Cardiac fibroblast (primary cell): ENCODE measurements at regions not wholly inside any gene's neighbourhood (a gene's known extent, or its start where the extent isn't known, plus 50 kb on each side); places are given as distances from the start of the nearest gene placed in this dataset.

Experiments used
- DNase-seq, 2 donors: peaks; one replicate each; pipeline versions ENCODE4 v3.0.0 to v3.0.0-alpha.2; 2010; ENCODE audit warnings: low read depth in 2 of 2
- H3K4me3 ChIP-seq, 2 donors: replicated peaks in 1 of 2; 1 replicate in 1 of 2; 2 replicates in 1 of 2; pipeline ENCODE4 v1.5.1; 2011; ENCODE audit warnings: low read depth in 2 of 2, low read length in 2 of 2, mild to moderate bottlenecking in 2 of 2, moderate library complexity in 1 of 2
- CTCF ChIP-seq: IDR thresholded peaks from one replicate; pipeline ENCODE4 v1.5.1; 2011; ENCODE audit warnings: low read depth, mild to moderate bottlenecking, low read length, inconsistent platforms

- no peak for TF ChIP-seq CTCF
- no peak for DNase-seq
- no peak overlapping the region for H3K4me3 ChIP-seq
These were observed 500.2 kb upstream of the CDH4 start for GRCh38 chr20:60751826-60752225.

GRCh38 chr20:60752741-60753420 lies 499.2 kb upstream of the CDH4 start:
- no peak for DNase-seq
- no peak overlapping the region for H3K4me3 ChIP-seq
- TF ChIP-seq CTCF, result no peak

- no peak overlapping the region for H3K4me3 ChIP-seq
These were observed 497.2 kb upstream of the CDH4 start for GRCh38 chr20:60754856-60755255.

GRCh38 chr20:60759651-60760050 lies 492.4 kb upstream of the CDH4 start:
- no peak overlapping the region for H3K4me3 ChIP-seq
- no peak for TF ChIP-seq CTCF
- DNase-seq, result no peak

More at GRCh38 chr20:60754856-60755255, 497.2 kb upstream of the CDH4 start:
- no peak for DNase-seq
- no peak for TF ChIP-seq CTCF

GRCh38 chr20:60760256-60761000 lies 491.6 kb upstream of the CDH4 start:
- H3K4me3 ChIP-seq, result no peak overlapping the region
- no peak for DNase-seq
- TF ChIP-seq CTCF, result no peak

GRCh38 chr20:60761056-60761455 lies 491.0 kb upstream of the CDH4 start:
- no peak overlapping the region for H3K4me3 ChIP-seq
- no peak for DNase-seq
- no peak for TF ChIP-seq CTCF
